G401 (cell line): ENCODE measurements at regions not wholly inside any gene's neighbourhood (a gene's known extent, or its start where the extent isn't known, plus 50 kb on each side); places are given as distances from the start of the nearest gene placed in this dataset.
"Not testable (repeated sequence)": the region's sequence is repeated elsewhere in the genome, so short reads cannot be mapped to it uniquely, and the experiment has no call there.

Experiments
- DNase-seq: peaks from one replicate; pipeline ENCODE4 v3.0.0-alpha.2; 2015; ENCODE audit warnings: low spot score
- in situ Hi-C: cut with HindIII; loops from 2 replicates; pipeline ENCODE4 v1.10.0; 2016; ENCODE audit warnings: low sequenced_read_pairs, mixed read lengths

DNA sequence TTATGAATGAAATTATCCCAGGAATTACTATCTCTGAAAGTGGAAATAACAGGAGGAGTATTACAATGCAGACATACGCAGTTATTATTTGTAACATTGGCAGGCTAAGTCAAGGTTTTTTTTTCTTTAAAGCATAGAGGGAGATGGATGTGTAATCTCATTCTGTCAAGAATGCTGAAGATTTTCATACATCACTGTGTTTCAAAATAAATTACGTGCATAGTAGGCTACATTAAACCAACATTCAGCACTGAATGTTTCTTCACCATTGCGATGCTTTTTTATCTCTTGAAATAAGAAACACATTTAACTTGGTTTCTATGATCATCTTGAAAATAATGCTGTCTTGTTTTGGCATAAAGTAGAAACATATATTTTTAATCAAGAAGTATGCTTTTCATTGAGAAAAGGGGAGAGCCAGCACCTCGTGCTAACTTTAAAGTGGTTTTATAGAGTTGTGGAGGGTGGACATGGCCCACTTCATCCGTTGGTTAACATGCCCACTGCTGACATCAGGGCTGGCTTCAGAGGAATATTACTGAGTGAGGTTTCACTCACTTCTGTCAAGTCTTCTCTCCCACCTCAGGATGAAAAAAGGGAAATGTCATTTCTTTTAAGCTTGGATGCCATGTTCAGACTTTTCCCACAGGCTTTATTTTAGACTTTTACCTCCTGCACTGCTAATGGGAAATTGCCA, 203.6 kb upstream of the MEF2C start:
- DNase-seq = no peak
- in situ Hi-C loops = no loop called here

DNA sequence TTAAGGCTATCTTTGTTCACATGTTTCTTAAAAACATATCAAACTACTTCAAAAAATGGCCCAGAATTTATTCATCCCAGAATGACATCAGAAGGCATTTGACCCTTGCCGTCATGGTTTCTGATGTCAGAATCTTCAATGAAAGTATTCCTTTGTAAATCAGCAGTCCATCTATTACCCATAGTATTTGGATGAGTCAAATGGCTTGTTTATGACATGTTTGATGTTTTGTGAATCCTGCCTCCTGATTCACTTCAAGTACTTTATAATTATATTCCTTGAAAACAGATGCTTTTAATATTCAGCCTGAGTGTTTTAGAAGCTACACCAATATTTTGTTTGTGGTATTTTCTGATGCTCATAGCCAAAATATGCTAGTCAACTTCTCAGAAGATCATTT, 200.8 kb upstream of the MEF2C start:
- in situ Hi-C loops = no loop called here
- DNase-seq = no peak

DNA sequence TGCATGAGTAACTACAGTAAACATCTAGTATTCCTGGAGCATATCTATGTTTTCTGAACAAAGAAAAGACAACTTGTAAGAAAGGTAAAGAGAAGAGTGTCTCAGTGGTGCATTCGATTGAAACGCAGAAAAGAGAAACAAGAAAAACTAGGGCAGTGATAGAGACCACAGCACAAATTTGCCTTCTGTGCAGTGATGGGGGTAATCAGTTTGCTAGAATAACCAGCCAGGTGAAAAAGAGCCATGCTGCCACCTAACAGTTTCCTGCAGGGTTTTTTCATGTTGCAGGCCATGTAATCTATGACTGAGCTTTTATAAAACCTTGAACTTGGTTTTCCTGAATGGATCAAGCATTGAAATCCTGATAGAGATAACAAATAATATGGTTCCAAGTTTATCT, 198.4 kb upstream of the MEF2C start:
- in situ Hi-C loops = no loop called here
- no peak for DNase-seq

DNA sequence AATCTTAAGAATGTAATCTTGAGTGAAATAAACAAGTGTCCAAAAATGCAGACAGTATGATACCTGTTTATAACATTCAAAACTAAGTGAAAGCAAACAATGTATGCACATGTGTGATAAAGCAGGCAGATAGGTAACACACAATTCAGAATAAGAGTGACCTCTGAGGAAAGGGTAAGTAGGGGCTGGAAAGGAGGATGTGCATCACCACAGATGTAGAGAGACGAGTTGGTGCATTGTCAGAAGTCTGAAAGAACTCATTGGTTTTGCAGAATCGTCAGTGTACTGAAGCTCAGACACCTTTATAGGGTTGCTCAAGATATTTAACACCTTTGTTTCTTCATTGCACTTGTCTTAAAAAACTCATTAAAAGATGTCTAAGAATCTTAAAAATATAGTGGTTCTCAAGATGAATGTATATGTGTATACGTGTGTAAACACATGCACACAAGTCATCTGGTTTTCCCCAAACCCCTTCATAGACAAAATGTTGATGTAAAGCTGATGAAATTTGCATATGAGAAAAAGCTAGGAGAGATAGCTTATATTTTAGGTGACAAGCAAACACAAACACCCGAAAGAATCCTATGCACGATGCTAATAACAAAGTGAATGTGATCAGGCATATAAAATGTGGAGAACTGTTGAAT, 197.6 kb upstream of the MEF2C start:
- no peak for DNase-seq
- in situ Hi-C loops = no loop called here

DNA sequence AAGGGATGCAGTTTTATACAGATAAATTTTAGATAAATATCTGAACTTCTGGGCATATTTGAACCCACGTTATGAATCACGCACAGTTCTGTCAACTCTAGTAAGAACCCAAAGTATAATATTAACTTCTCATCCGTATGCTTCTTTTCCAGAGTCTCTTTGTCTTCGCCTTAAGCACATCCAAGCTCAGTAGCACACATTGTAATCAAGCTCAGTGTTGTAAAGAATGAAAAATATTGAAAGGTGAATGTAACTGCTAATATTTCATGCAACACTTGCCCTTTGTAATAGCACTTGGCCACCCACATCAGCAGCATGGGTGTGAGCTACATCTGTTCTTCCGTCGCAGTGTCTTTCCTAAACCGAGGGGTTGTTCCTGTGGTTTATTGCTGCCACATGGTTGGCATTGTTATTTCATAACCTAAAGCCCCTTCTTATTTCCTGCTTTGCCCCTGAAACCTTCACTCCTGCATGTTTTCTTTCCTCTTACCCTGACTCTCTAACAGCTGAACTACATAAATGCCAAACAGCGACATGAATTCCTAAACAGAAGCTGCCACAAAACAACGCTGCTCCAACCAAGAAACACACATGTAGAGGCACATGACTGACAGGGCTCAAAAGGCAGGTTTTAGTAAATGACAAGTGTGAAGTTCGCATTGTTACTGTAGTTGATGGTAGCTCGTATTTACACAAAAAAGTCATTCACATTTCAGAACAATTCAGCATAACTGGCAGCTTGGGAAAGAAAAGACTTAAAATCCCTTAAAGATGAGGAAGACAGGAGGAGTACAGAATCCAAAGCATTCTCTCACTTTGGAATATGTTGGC, 190.1 kb upstream of the MEF2C start:
- DNase-seq = no peak
- in situ Hi-C loops = no loop called here

DNA sequence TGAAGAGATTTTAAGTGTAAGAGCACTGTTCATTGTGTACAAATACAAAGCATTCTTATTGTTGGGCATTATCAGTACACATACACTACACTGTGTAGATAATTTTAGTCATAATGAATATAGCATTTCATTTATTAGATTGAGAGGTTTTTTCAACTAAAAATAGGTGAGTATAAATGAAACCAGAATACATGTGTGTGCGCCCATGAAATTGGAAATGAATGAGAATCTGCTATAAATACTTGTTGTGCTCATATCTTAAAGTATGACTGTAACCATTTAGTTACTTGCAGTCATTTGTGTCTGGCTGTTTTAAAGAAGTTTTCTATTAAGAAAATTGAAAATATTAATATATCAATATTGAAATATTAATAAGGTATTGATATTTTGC, 189.0 kb upstream of the MEF2C start:
- no peak for DNase-seq
- in situ Hi-C loops = no loop called here

DNA sequence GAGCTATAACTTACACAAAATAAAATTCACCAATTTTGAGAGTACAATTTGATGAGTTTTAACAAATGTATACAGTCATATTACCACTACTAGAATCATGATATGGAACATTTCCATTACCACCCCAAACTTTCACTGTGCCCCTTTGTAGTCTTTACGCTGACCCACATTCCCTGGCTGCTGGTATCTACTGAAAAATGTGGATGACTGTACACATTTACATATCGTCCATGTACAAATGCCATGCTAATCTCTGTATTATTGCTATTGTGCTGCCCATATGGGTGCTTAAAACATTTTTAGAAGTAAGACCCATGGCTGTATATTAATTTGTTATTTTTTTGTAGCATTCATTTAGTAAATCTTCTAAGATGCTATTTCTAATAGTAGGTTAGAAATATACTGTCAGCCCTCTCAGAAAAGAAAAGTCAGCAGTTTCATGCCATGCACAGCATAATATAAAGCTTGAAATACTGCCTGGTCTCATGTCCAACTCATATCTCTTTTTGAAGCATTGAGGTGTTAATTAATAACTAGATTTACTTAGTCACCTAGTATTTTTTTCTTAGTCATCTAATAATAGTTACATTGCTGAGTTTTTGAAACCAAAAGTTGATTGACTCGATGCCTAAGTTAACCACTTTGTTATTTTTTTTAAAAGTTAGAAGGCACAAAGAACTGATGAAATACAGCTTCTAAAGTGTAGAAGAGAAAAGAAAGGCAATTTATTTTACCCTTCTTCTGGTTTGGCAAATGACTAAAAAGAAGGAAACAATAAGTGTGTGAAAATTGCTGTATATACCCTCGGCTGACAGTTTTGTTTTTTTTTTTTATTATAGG, 188.3 kb upstream of the MEF2C start:
- in situ Hi-C loops = no loop called here

DNA sequence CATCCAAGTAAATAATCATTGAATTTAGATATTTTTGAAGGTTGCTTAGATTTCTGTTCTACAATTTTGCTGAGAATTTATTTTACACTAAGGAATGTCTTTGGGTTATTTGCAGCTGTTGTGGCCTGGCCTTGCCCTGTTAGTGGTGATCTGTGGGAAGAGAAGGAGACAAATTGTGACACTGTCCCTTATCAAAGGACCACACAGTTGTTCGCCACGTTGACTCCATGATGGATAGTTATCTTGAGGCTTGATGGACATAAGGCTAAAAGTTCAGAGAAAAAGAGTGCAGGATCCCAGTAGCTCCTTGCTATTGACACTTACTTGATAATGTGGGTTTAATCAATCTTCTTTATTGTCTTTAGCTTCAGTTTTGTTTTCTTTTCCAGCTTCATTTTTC, 186.6 kb upstream of the MEF2C start:
- in situ Hi-C loops = no loop called here
- DNase-seq = no peak

More for the DNA sequence above, 188.3 kb upstream of the MEF2C start:
- DNase-seq = no peak

DNA sequence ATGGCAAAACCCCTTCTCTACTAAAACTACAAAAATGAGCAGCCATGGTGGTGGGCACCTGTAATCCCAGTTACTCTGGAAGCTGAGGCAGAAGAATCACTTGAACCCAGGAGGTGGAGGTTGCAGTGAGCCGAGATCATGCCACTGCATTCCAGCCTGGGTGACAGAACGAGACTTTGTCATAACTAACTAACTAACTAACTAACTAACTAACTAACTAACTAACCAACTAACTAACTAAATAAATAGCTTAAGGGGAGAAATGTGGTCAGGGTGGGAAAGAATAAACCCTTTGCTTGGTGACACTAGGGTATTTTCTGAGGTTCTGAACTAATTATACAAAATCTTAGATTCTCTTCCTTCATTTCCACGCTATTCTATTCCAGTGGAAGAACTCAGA, 184.4 kb upstream of the MEF2C start:
- no peak for DNase-seq
- in situ Hi-C loops = no loop called here

DNA sequence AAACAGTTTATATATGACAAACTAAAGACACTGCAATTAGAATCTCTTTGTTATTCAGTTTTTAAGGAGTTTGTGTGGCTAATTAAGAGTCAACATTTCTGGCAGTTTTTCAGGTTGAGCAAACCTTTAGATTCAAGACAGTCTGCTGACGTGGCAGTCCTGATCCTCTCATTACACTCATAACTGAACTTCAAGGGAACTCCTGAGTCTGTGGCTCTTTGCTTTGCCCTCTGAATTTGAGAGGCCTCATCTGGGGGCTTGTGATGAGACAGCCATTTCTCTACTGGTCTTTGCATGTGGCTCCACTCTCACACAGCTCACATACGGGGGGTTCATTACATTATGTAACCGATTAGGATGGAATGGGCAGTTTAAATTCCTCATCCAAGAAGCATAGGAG, 182.9 kb upstream of the MEF2C start:
- in situ Hi-C loops = no loop called here
- DNase-seq = no peak

DNA sequence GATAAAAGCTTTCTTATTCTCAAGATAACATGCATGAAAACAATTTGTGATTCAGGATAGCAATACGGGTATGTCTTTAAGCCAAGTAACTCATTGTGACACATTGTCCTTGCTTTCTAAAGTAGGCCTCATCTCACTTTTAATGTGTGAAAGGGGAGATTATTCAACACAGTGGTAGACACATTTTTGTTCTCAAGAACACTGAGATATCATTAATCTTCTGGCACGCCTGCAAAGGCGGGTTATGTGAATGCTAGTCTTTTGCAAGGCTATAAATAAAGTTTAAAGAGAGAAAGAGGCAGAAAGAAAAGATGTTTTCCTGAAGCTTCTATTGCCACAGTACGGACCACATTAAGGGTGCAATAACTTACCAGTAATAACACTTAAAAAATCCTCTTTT, 181.8 kb upstream of the MEF2C start:
- no peak for DNase-seq

DNA sequence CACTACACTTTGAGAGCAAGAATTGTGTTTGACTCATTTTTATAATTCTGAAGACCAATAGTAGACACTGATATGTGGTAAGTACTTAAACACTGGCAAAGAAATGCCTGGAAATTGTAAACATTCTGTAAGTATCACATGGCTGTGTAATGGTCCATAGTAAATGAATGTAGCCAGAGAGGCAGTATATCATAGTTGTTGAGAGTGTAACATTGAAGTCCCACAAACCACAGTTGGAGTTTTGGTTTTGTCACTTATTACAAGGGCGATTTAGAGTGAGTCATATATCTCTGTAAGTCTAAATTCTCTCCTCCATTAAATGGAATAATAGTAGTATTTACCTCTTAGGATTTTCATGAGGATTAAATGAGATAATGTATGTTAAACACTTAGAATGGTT, 181.1 kb upstream of the MEF2C start:
- no peak for DNase-seq

More for the DNA sequence above, 181.8 kb upstream of the MEF2C start:
- in situ Hi-C loops = no loop called here

DNA sequence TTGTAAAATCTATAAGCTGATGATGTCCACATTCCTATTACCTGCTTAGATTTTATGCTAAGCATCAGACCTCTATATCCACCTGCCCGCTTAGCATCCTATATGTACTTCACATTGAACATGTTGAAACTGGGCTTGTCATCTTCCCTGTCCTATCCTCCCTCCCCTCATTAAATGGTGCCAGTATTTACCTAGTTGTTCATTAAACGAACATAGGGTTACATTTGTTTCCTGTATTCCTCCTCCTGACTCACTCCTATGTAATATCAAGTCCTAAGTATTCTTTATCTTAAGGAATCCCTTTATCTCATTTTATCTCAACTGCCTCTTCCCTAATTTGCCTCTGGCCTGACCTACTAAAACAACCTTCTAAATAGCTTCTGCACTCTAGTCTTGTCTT, 177.8 kb upstream of the MEF2C start:
- no peak for DNase-seq
- in situ Hi-C loops = no loop called here

More for the DNA sequence above, 181.1 kb upstream of the MEF2C start:
- in situ Hi-C loops = no loop called here

DNA sequence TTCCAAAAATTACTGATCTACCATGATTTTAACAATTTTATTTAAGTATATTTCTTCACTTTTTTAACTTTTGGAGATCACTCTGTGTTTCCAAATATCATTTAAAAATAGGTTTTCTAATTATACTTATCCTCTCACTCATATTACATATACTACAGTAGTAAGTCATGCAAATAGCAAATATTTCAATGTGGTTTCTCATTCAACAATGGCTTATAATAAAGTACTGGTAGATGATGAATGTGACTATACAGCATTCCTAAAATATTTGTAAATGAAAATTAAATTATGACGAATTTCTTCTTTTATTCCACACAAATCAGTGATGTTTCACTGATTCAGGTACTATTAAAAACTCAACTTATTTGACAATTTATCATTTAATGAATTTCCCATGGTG, 176.3 kb upstream of the MEF2C start:
- in situ Hi-C loops = no loop called here
- no peak for DNase-seq

DNA sequence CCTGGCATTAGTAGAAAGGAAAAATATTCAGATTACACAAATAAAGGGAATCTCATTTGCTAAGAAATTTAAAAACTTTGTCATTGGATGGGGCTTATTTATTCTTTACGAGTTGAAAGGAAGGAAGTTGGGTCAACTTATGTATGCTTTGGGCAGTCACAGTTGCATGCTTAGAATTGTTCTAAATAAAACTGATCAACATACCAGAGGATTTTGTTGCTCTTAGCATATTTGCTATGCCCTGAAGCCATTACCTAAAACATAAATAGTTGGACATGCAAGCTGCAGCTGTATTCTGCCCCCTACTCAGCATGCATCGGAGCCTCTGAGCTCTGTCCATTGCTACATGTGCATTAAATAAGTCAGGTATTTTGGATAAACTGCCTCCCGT, 172.7 kb upstream of the MEF2C start:
- in situ Hi-C loops = no loop called here
- no peak for DNase-seq

DNA sequence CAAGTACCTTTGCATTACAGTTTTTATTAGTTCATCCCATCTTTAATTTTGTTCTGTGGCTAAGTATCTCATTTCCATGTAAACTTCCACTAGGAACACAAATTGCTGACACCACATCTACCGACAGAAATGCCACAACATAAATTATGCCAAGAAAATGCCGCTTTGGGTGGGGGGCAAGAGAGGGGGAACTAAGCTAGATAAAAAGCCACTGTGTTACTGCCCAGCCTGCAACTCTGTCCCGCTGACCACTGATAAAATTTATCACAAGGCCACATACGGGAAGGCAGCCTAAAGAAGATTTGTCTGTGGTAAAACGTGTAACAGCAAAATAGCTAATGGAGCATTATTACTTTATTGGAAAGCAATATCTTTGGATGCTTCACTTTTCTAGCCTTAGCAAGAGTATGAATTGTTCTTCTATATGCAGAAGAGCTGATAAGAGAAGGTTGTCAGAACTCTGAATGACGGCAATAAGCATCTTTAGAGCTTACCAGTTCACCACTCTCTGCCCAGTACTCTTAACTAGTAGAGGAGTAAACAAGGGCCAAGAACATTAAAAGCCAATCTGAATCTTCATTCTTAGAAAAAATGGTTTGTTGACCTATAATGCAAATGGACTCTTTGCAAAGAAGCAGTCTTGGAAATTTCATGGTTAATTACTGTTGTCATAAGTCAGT, 172.2 kb upstream of the MEF2C start:
- no peak for DNase-seq
- in situ Hi-C loops = no loop called here

DNA sequence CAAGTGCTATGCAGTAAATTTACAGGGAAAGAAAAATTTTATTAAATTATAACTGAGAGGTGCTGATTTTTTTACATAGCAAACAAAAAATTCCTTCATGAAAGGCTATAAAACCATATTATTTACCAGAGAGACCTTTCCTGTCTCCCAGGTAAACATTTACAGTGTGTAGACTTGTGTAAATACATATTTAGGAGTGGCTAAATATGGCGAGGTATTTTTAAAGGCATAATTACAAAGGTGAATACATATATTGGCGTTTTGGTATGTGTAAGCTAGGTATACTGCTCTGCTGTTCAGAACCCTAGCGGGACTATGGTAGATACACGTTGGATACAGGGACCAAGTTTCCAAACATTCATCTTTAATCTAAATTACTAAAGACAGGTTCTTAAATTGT, 170.6 kb upstream of the MEF2C start:
- DNase-seq = no peak
- in situ Hi-C loops = no loop called here

DNA sequence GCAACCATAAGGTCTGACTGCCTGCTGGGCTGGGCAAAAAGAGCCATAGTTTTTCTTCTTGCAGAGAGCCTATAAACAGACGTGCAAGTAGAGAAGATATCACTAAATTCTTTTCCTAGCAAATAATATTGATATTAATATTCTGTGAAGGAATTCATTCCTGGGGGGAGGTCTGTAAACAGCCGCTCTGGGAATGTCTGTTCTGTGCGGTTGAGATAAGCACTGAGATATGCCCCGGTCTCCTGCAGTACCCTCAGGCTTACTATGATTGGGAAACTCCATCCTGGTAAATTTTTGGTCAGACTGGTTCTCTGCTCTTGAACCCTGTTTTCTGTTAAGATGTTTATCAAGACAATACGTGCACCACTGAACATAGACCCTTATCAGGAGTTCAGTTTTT, 167.1 kb upstream of the MEF2C start:
- DNase-seq, in situ Hi-C loops: not testable (repeated sequence)

DNA sequence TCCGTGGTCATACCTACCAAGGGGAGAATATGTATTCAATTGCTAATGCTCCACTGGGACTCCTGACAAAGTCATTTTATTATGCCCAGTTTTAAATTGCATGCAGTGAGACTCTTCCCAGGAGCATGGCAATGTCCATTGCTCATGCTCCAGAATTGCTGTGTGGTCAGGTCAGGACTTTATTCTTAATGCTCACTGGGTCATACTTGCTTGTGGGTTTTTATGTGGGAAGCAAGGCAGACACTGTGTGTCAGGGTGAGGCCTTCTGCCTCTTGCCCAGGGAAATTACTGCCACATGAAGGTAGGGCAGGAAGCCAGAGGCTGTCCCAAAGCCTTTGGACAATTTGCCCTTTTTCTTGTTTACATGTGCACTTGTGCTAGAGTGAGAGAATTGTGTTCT, 164.6 kb upstream of the MEF2C start:
- in situ Hi-C loops = no loop called here
- DNase-seq = no peak
